Right renal pelvis (tissue), 4 donors: ENCODE measurements at regions not wholly inside any gene's neighbourhood (a gene's known extent, or its start where the extent isn't known, plus 50 kb on each side); places are given as distances from the start of the nearest gene placed in this dataset.

Source experiments
- DNase-seq, 4 donors: peaks; one replicate each; pipeline ENCODE4 v3.0.0-alpha.2; 2013; ENCODE audit warnings: low read depth in 4 of 4, low spot score in 3 of 4, missing footprints in 1 of 4

GRCh38 chr5:115072266-115073064 is 97.2 kb downstream of the TRIM36 start:
- no peak for DNase-seq

- no peak for DNase-seq
Observed at GRCh38 chr5:115070737-115071136, 99.0 kb downstream of the TRIM36 start.

GRCh38 chr5:115069087-115069968 is 100.4 kb downstream of the TRIM36 start:
- DNase-seq = peak; percentile 30 to 47 (median 38)

DNA sequence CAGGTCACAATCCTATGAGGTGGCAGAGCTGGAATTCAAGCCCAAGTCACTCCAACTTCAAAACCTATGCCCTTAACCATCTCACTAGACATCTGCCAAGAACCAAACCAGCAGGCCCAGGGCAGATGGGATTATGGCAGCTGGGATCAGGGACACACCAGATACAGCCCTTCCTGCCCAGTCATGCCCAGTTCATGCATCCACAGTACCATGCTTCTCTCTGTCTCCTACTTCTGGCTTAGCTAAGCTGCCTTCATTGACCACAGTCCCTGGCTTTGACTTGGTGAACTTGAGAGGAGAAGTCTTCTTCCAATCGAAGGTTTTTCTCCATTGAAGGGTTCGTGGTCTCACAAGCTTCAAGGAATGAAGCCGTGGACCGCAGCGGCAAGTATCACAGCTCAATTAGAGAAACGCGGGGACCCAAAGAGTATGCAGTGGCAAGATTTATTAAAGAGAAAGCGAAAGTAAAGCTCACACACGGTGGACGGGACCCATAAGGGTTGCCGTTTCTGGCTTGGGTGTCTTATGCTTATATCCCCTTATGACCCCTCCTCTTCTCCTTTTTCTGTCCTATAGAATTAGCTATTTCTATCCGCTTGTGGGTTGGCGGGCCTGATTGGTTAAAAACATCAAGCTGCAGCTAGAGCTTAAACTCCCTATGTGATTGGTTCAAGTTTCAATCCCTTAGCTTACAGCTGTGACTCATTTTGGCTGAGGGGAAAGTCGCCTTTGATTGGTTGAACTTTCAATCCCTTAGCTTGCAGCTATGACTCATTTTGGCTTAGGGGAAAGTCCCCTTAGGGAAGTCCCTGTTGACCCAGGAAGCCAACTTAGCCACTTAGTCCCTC is 101.2 kb downstream of the TRIM36 start:
- no peak for DNase-seq

DNA sequence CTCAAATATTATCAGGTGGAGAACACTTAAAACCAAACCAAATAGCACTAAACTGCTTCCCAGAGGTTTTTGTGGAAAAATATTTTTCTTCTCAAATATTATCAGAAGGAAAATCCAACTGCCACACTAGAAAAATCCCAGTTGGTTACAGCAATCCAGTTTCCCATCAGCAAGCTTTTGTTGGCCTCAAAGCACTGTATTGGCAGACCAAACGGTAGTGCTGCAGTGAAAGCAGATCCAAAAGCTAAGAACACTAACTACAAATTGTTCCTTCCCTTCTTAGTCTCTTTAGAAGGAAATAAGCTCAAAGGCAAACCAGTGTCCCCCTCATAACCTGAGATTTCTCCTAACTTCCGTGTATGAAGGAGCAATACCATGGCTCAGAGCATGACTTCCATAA is 105.3 kb downstream of the TRIM36 start:
- no peak for DNase-seq

DNA sequence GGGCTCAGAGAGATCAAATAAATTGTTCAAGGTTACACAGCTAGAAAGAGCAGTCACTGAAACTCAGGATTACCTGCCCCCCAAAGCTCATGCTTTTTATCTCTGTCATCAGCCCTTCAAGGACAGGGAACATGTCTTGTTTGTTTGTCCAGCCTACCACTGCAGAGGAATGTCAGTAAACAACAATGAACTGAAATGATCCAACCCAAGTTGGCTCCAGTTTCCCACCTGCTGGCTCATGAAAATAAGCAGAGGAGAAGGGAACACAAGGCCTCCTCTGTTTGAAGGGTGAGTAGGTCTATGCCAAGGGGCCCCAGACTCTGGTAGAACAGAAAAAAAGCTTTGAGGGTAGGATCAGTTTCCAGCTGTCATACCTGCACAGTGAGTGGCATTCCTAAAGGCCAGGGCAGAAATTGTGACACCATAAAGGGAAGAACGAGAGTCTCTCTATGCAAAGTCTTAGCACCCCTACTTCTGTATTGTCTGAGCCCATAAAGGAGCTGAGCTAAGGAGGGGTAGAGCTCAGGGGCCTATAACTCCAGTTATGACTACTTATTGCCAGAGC is 115.2 kb downstream of the TRIM36 start:
- DNase-seq = no peak

DNA sequence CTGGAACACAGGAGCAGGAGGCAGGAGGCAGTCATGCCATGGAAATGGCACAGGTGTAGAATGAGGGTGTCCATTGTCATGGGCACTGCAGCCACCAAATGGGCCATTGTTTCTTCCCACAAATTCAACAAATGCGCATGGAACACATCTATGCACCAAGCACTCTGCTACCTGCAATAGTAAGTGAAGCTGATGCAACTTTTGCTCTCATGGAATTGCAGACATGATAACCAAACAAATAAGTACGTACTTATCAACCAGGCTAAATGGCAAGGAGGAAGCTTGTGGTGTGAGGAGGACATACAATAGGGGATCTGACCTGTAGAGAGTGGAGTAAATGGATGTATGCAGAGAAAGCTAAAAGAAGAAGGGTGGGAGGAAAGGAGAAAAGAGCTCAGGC is 116.8 kb downstream of the TRIM36 start:
- no peak for DNase-seq

DNA sequence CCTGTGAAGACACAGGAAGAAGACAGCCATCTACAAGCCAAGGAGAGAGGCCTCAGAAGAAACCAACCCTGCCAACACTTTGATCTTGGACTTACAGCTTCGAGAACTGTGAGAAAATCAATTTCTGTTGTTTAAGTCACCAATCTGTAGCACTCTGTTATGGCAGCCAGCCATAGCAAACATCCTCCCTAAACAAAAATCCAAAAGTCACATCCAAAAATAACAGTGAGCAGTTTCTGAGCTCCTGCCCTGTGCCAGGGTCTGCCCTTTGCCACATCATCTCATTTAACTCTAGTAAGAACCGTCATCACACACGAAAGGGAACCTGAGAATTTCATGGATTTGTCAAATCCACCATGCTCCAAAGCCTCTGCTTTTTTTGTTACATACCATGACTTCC is 118.8 kb downstream of the TRIM36 start:
- DNase-seq = no peak

- peak in 2 of 4 donors; percentile 0 for DNase-seq
Observed at GRCh38 chr5:115033861-115034260, 135.8 kb downstream of the TRIM36 start.

- DNase-seq = no peak
Observed at GRCh38 chr5:115028557-115028956, 141.2 kb downstream of the TRIM36 start.

DNA sequence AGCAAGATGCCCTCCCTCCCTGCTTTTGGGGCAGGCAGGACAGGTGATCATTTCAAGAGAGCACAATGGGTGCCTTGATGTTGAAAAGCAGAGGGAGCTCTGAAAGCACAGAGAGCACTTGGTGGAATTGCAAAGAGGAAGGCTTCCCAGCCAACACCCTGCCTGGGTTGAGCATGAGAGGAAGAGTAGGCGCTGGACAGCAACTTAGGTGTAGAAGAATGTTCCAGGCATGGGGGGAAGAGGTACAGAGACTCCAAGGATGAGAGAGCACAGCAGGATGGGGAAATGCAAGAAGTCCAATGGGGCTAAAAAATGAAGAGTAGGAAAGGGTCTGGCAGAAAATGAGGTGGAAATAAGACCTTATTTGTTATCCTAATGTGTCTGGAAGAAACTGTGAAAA is 144.8 kb downstream of the TRIM36 start:
- no peak for DNase-seq

DNA sequence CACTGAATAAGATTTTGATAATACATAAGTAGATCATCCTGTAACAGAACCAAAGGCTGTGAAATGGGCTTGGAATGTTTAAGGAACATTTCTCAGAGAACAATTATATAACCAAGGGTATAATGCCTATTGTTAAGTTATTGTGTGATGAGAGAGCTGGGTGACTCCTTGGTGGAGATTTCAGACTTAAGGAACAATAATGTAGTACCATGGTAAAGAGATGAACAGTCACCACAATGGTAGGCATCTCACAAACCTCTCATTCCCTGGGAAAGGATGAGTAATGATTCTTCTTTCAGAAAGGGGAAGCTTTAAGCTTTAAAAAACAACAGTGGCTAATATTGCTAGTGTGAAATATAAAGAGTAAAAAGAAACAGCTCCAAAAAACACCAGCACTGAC is 147.4 kb downstream of the TRIM36 start:
- no peak for DNase-seq

DNA sequence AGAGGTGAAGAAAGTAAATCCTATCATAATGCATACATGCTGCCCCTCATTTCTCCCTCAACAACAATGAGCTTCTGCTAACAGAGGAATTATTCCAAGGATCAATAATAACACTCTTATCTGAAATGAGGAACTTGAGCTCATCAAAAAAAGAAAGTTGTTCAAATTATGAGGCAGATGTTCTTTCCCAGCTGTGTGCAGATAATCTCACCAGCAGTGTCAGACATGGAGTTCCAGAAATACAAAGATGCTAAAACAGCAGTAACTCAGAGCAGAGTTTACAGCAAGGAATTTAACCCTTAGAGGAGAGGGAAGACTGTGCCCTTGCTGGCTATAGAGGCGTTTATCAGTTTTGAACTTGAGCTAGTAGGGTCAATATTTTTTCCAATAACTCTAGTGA is 153.1 kb downstream of the TRIM36 start:
- no peak for DNase-seq

DNA sequence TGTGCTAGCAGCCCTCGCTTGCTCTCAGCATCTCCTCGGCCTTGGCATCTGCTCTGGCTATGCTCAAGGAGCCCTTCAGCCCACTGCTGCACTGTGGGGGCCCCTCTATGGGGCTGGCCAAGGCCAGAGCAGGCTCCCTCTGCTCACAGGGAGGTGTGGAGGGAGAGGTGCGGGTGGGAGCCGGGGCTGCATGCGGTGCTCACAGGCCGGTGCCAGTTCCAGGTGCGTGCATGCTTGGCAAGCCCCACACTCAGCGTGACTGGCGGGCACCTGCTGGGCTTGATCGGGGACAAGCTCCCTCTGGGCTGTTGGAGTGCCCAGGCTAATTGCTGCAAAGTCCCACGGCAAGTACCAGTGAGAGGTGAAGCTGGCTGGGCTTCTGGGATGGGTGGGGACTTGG is 170.5 kb downstream of the TRIM36 start:
- DNase-seq = no peak

- no peak for DNase-seq
Observed at GRCh38 chr5:114989512-114989911, 180.2 kb downstream of the TRIM36 start.

- no peak for DNase-seq
Observed at GRCh38 chr5:114988096-114988495, 181.6 kb downstream of the TRIM36 start.

DNA sequence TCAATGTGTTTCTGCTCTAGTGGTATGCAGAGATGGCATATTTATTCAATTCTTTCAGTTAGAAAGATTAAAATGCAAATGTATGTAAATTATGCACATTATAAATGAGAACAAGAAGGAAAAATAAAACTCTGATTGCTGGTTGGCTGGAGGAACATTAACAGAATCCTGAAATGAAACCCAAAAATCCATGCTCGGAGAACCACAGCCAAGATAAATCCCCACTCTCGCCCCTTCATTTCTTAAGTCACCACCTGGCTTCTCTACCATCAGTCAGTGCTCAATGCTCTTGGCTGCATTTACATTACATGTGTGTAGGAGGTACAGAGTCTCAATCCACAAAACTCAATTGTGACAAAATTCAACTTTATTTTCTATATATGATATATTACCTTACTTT is 184.9 kb downstream of the TRIM36 start:
- DNase-seq = no peak

DNA sequence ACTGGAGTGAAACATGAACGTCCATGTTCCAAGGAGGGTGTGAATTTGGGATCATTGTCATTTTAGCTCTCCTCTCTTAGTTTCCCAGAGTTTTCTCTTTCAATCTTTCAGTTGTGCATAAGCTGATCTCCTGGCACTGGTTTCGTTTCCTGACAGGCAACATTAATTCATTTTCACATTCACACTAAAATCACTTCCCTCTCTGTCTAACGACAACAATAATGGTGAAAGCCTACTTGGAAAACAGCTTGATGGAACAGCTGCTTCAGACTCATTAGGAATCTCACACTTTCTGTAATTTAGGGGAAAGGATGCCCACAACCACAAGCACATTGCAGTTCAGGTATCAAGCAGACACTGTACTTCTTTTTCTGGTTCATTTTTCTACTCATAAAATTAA is 188.6 kb downstream of the TRIM36 start:
- no peak for DNase-seq

DNA sequence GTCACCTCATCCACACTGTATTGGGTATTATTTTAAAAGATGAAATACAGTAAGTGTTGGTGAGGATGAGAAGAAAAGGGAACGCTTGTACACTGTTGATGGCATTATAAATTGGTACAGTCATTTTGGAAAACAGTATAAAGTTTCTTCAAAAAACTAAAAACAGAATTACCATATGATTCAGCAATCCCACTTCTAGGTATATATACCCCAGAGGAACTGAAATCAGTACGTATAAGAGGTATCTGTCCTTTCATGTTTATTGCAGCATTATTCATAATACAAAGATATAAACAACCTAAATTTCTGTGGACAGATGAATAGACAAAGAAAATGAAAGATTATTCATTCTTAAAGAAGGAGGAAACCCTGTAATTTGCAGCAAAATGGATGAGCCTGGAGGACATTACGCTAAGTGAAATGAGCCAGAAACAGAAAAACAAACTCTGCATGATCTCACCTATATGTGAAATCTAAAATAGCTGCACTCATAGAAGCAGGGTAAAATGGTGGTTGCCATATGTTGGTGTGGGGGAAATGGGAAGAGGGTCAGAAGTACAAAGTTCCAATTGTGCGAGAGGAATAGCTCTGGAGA is 191.6 kb downstream of the TRIM36 start:
- no peak for DNase-seq

DNA sequence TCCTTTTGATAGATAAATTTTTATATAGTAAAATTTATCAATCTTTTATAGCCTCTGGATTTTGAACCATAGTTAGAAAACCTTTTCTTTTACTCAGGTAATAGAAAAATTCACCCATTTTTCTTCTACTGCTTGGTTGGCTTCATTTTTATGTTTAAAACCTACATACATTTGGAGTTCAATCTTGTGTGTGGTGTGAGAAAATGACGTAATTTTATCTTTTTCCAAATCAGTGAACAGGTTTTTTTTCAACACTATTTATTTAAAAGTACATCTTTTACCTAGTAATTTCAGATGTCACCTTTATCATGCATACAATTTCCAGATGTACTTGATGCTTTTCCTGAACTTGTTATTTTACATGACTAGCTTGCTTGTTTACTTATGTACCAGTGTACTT is 200.2 kb downstream of the TRIM36 start:
- no peak for DNase-seq
